ENCODE measurements at regions not wholly inside any gene's neighbourhood (a gene's known extent, or its start where the extent isn't known, plus 50 kb on each side); places are given as distances from the start of the nearest gene placed in this dataset.
"Not testable (repeated sequence)": the region's sequence is repeated elsewhere in the genome, so short reads cannot be mapped to it uniquely, and the experiment has no call there.

- Mint-ChIP-seq H3K4me3 (no peak overlapping the region), H3K36me3 (ENCODE audit: low read depth) (no peaks in the 10 kb centered on the region), H3K27me3 (ENCODE audit: insufficient read depth) (no peaks in the 10 kb centered on the region), H3K9me3 (peaks cover 21% of the 10 kb centered on the region), H3K27ac (no peak overlapping the region), H3K4me1 (ENCODE audit: low read depth) (no peaks in the 10 kb centered on the region)
- DNase-seq (ENCODE audit: low spot score) = no peak
- intact Hi-C loops (cut with micrococcal nuclease) = no loop called here
Observed at GRCh38 chr10:52499281-52499680, 185.2 kb downstream of the DKK1 start.

DNA sequence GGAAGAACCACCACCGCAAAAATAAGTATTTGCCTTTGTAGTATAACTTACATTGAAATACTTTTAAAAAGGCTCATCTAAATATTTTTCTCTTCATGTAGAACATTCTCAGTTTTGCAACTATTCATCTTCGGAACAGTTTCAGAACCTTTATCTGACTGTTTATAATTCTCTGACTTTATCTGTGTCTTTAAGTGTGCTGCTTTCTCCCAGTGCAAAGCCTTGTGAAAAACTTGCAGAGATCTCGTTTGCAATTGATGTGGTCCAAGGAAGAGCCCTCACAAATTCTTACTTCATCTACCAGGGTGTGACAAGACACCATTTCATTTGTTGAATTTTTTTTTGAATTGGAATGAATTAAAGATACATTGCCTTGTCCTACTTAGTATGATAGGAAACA is 186.4 kb downstream of the DKK1 start:
- DNase-seq (ENCODE audit: low spot score) = no peak
- intact Hi-C loops (cut with micrococcal nuclease) = no loop called here
- Mint-ChIP-seq H3K27ac (no peak overlapping the region), H3K4me1 (ENCODE audit: low read depth) (no peaks in the 10 kb centered on the region), H3K36me3 (ENCODE audit: low read depth) (no peaks in the 10 kb centered on the region), H3K9me3 (peaks cover 24% of the 10 kb centered on the region), H3K27me3 (ENCODE audit: insufficient read depth) (no peaks in the 10 kb centered on the region), H3K4me3 (no peak overlapping the region)

DNA sequence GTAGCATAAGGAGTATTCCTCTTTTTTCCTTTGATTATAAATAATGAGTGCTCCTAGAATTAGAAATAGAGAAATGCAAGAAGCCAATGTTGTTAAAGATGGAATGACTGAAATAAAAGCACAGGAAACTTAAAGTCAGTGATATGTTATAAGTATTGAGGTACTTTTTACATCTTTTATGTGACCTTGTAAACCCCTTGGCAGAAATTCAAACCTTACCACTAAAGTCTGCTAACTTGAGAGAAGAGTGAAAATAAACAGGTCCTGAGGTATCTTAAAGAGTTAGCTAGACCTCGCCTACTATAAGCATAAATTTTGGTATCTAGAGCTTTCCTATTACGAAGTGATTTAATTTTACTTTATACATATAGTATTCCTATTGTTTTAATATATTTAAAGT is 188.2 kb downstream of the DKK1 start:
- Mint-ChIP-seq H3K27ac (no peak overlapping the region), H3K4me3 (no peak overlapping the region), H3K27me3 (ENCODE audit: insufficient read depth) (no peaks in the 10 kb centered on the region), H3K36me3 (ENCODE audit: low read depth) (no peaks in the 10 kb centered on the region), H3K9me3 (peaks cover 24% of the 10 kb centered on the region), H3K4me1 (ENCODE audit: low read depth) (no peaks in the 10 kb centered on the region)
- intact Hi-C loops (cut with micrococcal nuclease) = no loop called here
- DNase-seq (ENCODE audit: low spot score) = no peak

DNA sequence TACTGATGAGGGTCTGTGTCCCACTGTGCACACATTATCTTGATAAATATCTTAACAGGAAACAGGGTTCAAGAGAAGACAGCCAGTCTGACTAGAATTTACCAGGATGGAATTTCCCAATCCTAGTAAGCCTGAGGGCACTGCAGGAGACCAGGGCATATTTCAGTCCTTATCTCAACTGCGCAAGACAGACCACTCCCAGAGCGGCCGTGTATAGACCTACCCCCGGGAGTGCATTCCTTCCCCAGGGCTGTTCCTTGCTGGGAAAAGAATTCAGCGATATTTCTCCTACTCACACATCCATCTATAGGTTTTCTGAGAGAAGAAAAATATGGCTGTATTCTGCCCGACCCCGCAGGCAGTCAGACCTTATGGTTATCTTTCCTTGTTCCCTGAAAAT is 191.3 kb downstream of the DKK1 start:
- H3K27ac Mint-ChIP-seq; DNase-seq (ENCODE audit: low spot score); H3K36me3 Mint-ChIP-seq (ENCODE audit: low read depth); H3K4me3 Mint-ChIP-seq; intact Hi-C loops (cut with micrococcal nuclease); H3K27me3 Mint-ChIP-seq (ENCODE audit: insufficient read depth); H3K4me1 Mint-ChIP-seq (ENCODE audit: low read depth): not testable (repeated sequence)
- peaks cover 17% of the 10 kb centered on the region for H3K9me3 Mint-ChIP-seq

- Mint-ChIP-seq H3K36me3 (ENCODE audit: low read depth) (no peaks in the 10 kb centered on the region), H3K4me1 (ENCODE audit: low read depth) (no peaks in the 10 kb centered on the region), H3K27ac (no peak overlapping the region), H3K4me3 (no peak overlapping the region), H3K9me3 (peaks cover 15% of the 10 kb centered on the region), H3K27me3 (ENCODE audit: insufficient read depth) (no peaks in the 10 kb centered on the region)
- no peak for DNase-seq (ENCODE audit: low spot score)
- intact Hi-C loops (cut with micrococcal nuclease) = no loop called here
Observed at GRCh38 chr10:52514481-52514880, 200.4 kb downstream of the DKK1 start.

DNA sequence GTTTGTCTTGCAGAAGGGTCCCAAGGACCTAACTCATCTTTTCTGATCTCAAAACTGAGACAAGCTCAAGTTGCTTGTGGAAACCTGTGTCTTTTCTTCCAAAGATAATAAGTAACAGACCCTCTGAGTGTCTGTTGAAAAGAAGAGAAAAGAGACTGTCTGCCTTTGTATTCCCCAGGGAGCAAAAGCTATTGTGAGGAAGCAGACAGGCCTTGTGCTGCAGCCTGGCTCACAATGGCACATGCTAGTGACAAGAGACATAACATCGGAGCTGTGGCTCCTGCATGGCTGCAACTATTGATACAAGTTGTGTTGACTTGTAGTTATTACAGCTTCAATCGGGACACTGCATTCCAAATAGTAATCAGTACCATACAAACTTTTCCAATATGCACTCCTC is 202.9 kb downstream of the DKK1 start:
- H3K27ac Mint-ChIP-seq = no peak overlapping the region
- H3K27me3 Mint-ChIP-seq (ENCODE audit: insufficient read depth) = no peaks in the 10 kb centered on the region
- intact Hi-C loops (cut with micrococcal nuclease) = no loop called here
- H3K4me3 Mint-ChIP-seq = no peak overlapping the region
- no peak for DNase-seq (ENCODE audit: low spot score)
- peaks cover 4% of the 10 kb centered on the region for H3K9me3 Mint-ChIP-seq
- no peaks in the 10 kb centered on the region for H3K4me1 Mint-ChIP-seq (ENCODE audit: low read depth)
- no peaks in the 10 kb centered on the region for H3K36me3 Mint-ChIP-seq (ENCODE audit: low read depth)

GRCh38 chr10:52523696-52524095 is 209.6 kb downstream of the DKK1 start:
- Mint-ChIP-seq H3K36me3 (ENCODE audit: low read depth) (no peaks in the 10 kb centered on the region), H3K4me3 (no peak overlapping the region), H3K4me1 (ENCODE audit: low read depth) (no peaks in the 10 kb centered on the region), H3K9me3 (no peaks in the 10 kb centered on the region), H3K27me3 (ENCODE audit: insufficient read depth) (no peaks in the 10 kb centered on the region), H3K27ac (no peak overlapping the region)
- intact Hi-C loops (cut with micrococcal nuclease) = no loop called here
- DNase-seq (ENCODE audit: low spot score) = no peak

- Mint-ChIP-seq H3K4me1 (ENCODE audit: low read depth) (no peaks in the 10 kb centered on the region), H3K9me3 (peaks cover 6% of the 10 kb centered on the region), H3K4me3 (no peak overlapping the region), H3K27me3 (ENCODE audit: insufficient read depth) (no peaks in the 10 kb centered on the region), H3K36me3 (ENCODE audit: low read depth) (no peaks in the 10 kb centered on the region), H3K27ac (no peak overlapping the region)
- intact Hi-C loops (cut with micrococcal nuclease) = no loop called here
- no peak for DNase-seq (ENCODE audit: low spot score)
Observed at GRCh38 chr10:52525761-52526160, 211.7 kb downstream of the DKK1 start.

- intact Hi-C loops (cut with micrococcal nuclease) = no loop called here
- DNase-seq (ENCODE audit: low spot score) = no peak
- Mint-ChIP-seq H3K27me3 (ENCODE audit: insufficient read depth) (no peaks in the 10 kb centered on the region), H3K27ac (no peak overlapping the region), H3K4me3 (no peak overlapping the region), H3K9me3 (peaks cover 6% of the 10 kb centered on the region), H3K4me1 (ENCODE audit: low read depth) (no peaks in the 10 kb centered on the region), H3K36me3 (ENCODE audit: low read depth) (no peaks in the 10 kb centered on the region)
Observed at GRCh38 chr10:52526251-52526823, 212.3 kb downstream of the DKK1 start.

- no peak overlapping the region for H3K27ac Mint-ChIP-seq
- DNase-seq (ENCODE audit: low spot score) = no peak
- intact Hi-C loops (cut with micrococcal nuclease) = no loop called here
- H3K4me3 Mint-ChIP-seq = no peak overlapping the region
- H3K4me1 Mint-ChIP-seq (ENCODE audit: low read depth) = no peaks in the 10 kb centered on the region
- no peaks in the 10 kb centered on the region for H3K27me3 Mint-ChIP-seq (ENCODE audit: insufficient read depth)
- no peaks in the 10 kb centered on the region for H3K36me3 Mint-ChIP-seq (ENCODE audit: low read depth)
- H3K9me3 Mint-ChIP-seq = peaks cover 6% of the 10 kb centered on the region
Observed at GRCh38 chr10:52532650-52533290, 218.7 kb downstream of the DKK1 start.

DNA sequence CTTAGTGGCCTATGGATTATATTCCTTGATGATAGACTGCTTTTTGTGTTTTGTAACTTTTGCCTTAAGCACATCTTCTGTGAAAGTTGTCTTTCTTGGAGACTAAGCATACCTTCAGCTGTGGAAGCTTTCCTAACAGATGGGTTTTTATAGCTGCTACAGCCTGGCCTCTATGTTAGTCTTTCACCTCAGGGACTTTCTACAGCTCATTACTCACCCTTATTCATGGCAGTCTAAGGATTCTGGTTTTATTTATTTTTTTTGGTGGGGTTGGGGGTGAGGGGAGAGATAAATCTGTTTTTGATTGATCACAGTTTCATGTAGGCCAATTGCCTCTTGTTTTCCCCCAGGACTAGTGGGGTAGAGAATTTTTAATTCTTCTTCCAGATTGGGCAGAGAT is 219.9 kb downstream of the DKK1 start:
- DNase-seq (ENCODE audit: low spot score) = no peak
- Mint-ChIP-seq H3K27ac (no peak overlapping the region), H3K4me1 (ENCODE audit: low read depth) (no peaks in the 10 kb centered on the region), H3K36me3 (ENCODE audit: low read depth) (no peaks in the 10 kb centered on the region), H3K27me3 (ENCODE audit: insufficient read depth) (no peaks in the 10 kb centered on the region), H3K4me3 (no peak overlapping the region), H3K9me3 (peaks cover 6% of the 10 kb centered on the region)
- intact Hi-C loops (cut with micrococcal nuclease) = no loop called here

DNA sequence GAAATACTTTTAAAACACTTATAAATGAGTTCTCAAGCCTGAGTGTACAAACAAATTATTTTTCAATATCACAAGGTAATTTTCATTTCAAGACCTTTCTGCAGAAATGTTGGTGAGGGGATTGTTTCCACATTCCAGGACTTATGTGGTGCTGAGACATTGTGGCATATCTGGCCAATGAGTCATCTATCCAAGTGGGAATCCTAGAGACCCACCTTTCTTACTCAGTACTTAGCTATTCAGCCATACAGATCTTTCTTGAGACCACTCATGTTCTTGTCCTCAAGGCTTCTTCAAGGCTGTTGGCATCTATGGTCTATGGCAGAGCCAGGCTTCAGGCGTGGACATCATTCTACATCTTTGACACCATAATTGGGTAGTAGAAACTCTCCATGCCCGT is 225.4 kb downstream of the DKK1 start:
- no peaks in the 10 kb centered on the region for H3K36me3 Mint-ChIP-seq (ENCODE audit: low read depth)

DNA sequence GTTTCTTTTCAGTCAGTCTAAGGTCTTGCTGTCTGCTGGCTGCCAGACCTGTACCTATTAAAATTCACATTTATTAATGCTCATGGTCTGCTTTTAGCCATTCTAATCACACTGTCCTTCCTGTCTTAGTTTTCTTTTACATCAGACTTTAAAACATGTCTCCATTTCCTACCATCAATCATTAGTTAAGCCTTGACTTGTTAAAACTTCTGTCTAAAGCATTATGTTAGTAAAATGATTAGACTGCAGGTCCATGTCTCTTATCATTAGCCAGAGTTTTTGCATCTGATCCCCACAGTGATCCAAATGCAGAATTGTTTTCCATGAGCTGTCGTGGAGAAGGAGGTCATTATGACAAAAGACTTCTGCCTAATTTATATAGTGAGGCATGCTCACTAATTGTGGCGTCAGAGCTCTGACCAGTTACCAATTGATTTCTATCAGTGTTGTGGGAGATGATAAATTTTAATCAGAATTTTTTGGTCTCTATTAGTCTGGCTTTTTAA is 226.5 kb downstream of the DKK1 start:
- intact Hi-C loops (cut with micrococcal nuclease) = no loop called here
- no peak overlapping the region for H3K27ac Mint-ChIP-seq

More for the DNA sequence above, 225.4 kb downstream of the DKK1 start:
- Mint-ChIP-seq H3K27ac (no peak overlapping the region), H3K27me3 (ENCODE audit: insufficient read depth) (no peaks in the 10 kb centered on the region), H3K4me1 (ENCODE audit: low read depth) (no peaks in the 10 kb centered on the region), H3K9me3 (peaks cover 1% of the 10 kb centered on the region), H3K4me3 (no peak overlapping the region)
- no peak for DNase-seq (ENCODE audit: low spot score)
- intact Hi-C loops (cut with micrococcal nuclease) = no loop called here

More for the DNA sequence above, 226.5 kb downstream of the DKK1 start:
- Mint-ChIP-seq H3K36me3 (ENCODE audit: low read depth) (no peaks in the 10 kb centered on the region), H3K9me3 (peaks cover 3% of the 10 kb centered on the region), H3K4me3 (no peak overlapping the region), H3K27me3 (ENCODE audit: insufficient read depth) (no peaks in the 10 kb centered on the region), H3K4me1 (ENCODE audit: low read depth) (no peaks in the 10 kb centered on the region)
- DNase-seq (ENCODE audit: low spot score) = no peak
